ENCODE measurements at regions not wholly inside any gene's neighbourhood (a gene's known extent, or its start where the extent isn't known, plus 50 kb on each side); places are given as distances from the start of the nearest gene placed in this dataset.

GRCh38 chr1:199101635-199102034 is 462.8 kb downstream of the PTPRC start:
- no peak for TF ChIP-seq CTCF (IDR thresholded peaks at IDR 0.05)
- no peak for TF ChIP-seq POLR2A (IDR thresholded peaks at IDR 0.05)

Measured in thyroid gland (tissue), 4 donors.